HepG2 (cell line): ENCODE measurements at regions not wholly inside any gene's neighbourhood (a gene's known extent, or its start where the extent isn't known, plus 50 kb on each side); places are given as distances from the start of the nearest gene placed in this dataset.

Source experiments
- BRD4 ChIP-seq: sonication (generic); formaldehyde crosslinking; IDR thresholded peaks from 2 replicates; pipeline ENCODE4 v1.4.0; 2020; ENCODE audit warnings: missing genetic modification reagents
- CHCHD3 ChIP-seq: sonication (generic); formaldehyde crosslinking; IDR thresholded peaks from 2 replicates; pipeline ENCODE4 v1.8.0; 2022; ENCODE audit warnings: mild to moderate bottlenecking, missing genetic modification reagents, moderate library complexity
- CHD2 ChIP-seq: IDR thresholded peaks from 2 replicates; pipeline ENCODE4 v1.6.1; 2011; ENCODE audit warnings: low read depth, low read length, improper control_type of control experiment
- EZH2 ChIP-seq: conservative IDR thresholded peaks from 2 replicates; pipeline ENCODE4 v1.6.1; 2012; ENCODE audit warnings: mild to moderate bottlenecking, low read depth, low read length, moderate library complexity
- GLI4 ChIP-seq: sonication (generic); formaldehyde crosslinking; IDR thresholded peaks from 2 replicates; pipeline ENCODE4 v1.5.1; 2020; ENCODE audit warnings: missing genetic modification reagents, mild to moderate bottlenecking, moderate library complexity, borderline replicate concordance
- HOXD1 ChIP-seq: sonication (generic); formaldehyde crosslinking; IDR thresholded peaks from 2 replicates; pipeline ENCODE4 v1.5.0; 2020; ENCODE audit warnings: missing genetic modification reagents
- RBM22 ChIP-seq: fragments of 200-400 bp; formaldehyde crosslinking; optimal IDR thresholded peaks from 2 replicates; pipeline ENCODE3; 2017; ENCODE audit warnings: mild to moderate bottlenecking, low read length, moderate library complexity
- REPIN1 ChIP-seq: sonication (generic); formaldehyde crosslinking; IDR thresholded peaks from 2 replicates; pipeline ENCODE4 v1.8.0; 2022; ENCODE audit warnings: missing genetic modification reagents, low read depth, mild to moderate bottlenecking, borderline replicate concordance
- ZBTB2 ChIP-seq: sonication (generic); formaldehyde crosslinking; IDR thresholded peaks from 2 replicates; pipeline ENCODE4 v1.8.0; 2022; ENCODE audit warnings: low read depth, missing genetic modification reagents
- ZNF562 ChIP-seq: sonication (generic); formaldehyde crosslinking; IDR thresholded peaks from 2 replicates; pipeline ENCODE4 v1.8.0; 2022; ENCODE audit warnings: missing genetic modification reagents, borderline replicate concordance
- TF ChIP-seq, protein P1 (sequence below): sonication (generic); formaldehyde crosslinking; IDR thresholded peaks from 2 replicates; pipeline ENCODE4 v1.8.0; 2022; ENCODE audit warnings: missing genetic modification reagents, mild to moderate bottlenecking, moderate library complexity, borderline replicate concordance
- TF ChIP-seq, protein P2 (sequence below): sonication (generic); formaldehyde crosslinking; IDR thresholded peaks from 2 replicates; pipeline ENCODE4 v1.4.0; 2020; ENCODE audit warnings: mild to moderate bottlenecking, missing genetic modification reagents

DNA sequence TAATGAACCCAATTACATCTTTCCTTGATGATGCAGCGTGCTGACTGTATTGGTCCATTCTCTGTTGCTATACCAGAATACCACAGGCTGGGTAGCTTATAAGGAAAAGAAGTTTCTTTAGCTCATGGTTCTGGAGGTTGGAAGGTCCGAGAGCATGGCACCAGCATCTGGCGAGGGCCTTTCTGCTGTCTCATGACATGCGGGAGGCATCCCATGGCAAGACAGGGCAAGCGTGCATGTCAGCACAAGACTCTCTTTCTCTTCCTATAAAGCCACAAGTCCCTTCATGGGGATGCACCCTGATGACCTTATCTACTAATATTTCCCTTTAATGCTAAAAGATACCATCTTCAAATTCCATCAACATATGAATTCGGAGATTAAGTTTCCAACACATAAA lies 122.8 kb upstream of the FHL2 start (continued):
- no peak for TF ChIP-seq BRD4 (CRISPR knock-in tag)
- no peak for TF ChIP-seq ZBTB2 (CRISPR knock-in tag)
- TF ChIP-seq EZH2, result no peak
- TF ChIP-seq ZNF562, result no peak
- no peak for TF ChIP-seq REPIN1
- TF ChIP-seq, protein P1, sequence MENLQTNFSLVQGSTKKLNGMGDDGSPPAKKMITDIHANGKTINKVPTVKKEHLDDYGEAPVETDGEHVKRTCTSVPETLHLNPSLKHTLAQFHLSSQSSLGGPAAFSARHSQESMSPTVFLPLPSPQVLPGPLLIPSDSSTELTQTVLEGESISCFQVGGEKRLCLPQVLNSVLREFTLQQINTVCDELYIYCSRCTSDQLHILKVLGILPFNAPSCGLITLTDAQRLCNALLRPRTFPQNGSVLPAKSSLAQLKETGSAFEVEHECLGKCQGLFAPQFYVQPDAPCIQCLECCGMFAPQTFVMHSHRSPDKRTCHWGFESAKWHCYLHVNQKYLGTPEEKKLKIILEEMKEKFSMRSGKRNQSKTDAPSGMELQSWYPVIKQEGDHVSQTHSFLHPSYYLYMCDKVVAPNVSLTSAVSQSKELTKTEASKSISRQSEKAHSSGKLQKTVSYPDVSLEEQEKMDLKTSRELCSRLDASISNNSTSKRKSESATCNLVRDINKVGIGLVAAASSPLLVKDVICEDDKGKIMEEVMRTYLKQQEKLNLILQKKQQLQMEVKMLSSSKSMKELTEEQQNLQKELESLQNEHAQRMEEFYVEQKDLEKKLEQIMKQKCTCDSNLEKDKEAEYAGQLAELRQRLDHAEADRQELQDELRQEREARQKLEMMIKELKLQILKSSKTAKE (CRISPR knock-in tag), result no peak
- TF ChIP-seq CHD2, result no peak
- no peak for TF ChIP-seq RBM22
- no peak for TF ChIP-seq GLI4 (CRISPR knock-in tag)
- no peak for TF ChIP-seq HOXD1 (CRISPR knock-in tag)
- no peak for TF ChIP-seq CHCHD3
- TF ChIP-seq, protein P2, sequence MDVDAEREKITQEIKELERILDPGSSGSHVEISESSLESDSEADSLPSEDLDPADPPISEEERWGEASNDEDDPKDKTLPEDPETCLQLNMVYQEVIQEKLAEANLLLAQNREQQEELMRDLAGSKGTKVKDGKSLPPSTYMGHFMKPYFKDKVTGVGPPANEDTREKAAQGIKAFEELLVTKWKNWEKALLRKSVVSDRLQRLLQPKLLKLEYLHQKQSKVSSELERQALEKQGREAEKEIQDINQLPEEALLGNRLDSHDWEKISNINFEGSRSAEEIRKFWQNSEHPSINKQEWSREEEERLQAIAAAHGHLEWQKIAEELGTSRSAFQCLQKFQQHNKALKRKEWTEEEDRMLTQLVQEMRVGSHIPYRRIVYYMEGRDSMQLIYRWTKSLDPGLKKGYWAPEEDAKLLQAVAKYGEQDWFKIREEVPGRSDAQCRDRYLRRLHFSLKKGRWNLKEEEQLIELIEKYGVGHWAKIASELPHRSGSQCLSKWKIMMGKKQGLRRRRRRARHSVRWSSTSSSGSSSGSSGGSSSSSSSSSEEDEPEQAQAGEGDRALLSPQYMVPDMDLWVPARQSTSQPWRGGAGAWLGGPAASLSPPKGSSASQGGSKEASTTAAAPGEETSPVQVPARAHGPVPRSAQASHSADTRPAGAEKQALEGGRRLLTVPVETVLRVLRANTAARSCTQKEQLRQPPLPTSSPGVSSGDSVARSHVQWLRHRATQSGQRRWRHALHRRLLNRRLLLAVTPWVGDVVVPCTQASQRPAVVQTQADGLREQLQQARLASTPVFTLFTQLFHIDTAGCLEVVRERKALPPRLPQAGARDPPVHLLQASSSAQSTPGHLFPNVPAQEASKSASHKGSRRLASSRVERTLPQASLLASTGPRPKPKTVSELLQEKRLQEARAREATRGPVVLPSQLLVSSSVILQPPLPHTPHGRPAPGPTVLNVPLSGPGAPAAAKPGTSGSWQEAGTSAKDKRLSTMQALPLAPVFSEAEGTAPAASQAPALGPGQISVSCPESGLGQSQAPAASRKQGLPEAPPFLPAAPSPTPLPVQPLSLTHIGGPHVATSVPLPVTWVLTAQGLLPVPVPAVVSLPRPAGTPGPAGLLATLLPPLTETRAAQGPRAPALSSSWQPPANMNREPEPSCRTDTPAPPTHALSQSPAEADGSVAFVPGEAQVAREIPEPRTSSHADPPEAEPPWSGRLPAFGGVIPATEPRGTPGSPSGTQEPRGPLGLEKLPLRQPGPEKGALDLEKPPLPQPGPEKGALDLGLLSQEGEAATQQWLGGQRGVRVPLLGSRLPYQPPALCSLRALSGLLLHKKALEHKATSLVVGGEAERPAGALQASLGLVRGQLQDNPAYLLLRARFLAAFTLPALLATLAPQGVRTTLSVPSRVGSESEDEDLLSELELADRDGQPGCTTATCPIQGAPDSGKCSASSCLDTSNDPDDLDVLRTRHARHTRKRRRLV (CRISPR knock-in tag), result no peak
